Epithelial cell of esophagus (primary cell): ENCODE measurements at regions not wholly inside any gene's neighbourhood (a gene's known extent, or its start where the extent isn't known, plus 50 kb on each side); places are given as distances from the start of the nearest gene placed in this dataset.
"Not testable (repeated sequence)": the region's sequence is repeated elsewhere in the genome, so short reads cannot be mapped to it uniquely, and the experiment has no call there.

Experiments used
- DNase-seq: peaks from one replicate; pipeline ENCODE4 v3.0.0; 2010; ENCODE audit warnings: low read depth
- H3K4me3 ChIP-seq: 2 replicates; pipeline ENCODE4 v1.5.1; 2011; ENCODE audit warnings: mild to moderate bottlenecking, low read length, control low read depth
- TF ChIP-seq, protein P1 (sequence below): IDR thresholded peaks from 2 replicates; pipeline ENCODE4 v1.5.1; 2011; ENCODE audit warnings: low read depth, mild to moderate bottlenecking, low read length, control low read depth, inconsistent platforms; ENCODE audit not compliant: insufficient read depth; ENCODE audit errors: missing control alignments

DNA sequence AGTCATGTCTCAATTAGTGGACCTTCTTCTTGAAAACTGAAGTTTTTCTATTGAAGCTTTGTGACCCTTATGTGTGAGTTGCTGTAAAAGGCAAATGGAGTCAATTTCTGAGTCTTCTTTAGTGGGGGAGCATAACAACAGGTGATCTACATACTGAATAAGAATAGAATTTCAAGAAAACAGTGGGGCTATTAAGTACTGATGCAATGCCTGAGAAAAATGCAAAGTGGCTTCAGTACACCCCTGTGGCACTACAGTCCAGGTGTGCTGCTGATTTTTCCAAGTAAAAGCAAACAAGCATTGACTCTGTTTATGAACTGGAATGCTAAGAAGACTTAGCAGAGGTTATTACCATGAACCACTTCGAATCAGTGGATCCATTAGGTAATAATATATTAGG, 328.0 kb upstream of the PABPC4L start:
- DNase-seq: no peak
- TF ChIP-seq, protein P1, sequence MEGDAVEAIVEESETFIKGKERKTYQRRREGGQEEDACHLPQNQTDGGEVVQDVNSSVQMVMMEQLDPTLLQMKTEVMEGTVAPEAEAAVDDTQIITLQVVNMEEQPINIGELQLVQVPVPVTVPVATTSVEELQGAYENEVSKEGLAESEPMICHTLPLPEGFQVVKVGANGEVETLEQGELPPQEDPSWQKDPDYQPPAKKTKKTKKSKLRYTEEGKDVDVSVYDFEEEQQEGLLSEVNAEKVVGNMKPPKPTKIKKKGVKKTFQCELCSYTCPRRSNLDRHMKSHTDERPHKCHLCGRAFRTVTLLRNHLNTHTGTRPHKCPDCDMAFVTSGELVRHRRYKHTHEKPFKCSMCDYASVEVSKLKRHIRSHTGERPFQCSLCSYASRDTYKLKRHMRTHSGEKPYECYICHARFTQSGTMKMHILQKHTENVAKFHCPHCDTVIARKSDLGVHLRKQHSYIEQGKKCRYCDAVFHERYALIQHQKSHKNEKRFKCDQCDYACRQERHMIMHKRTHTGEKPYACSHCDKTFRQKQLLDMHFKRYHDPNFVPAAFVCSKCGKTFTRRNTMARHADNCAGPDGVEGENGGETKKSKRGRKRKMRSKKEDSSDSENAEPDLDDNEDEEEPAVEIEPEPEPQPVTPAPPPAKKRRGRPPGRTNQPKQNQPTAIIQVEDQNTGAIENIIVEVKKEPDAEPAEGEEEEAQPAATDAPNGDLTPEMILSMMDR: no peak
- no peak overlapping the region for H3K4me3 ChIP-seq

DNA sequence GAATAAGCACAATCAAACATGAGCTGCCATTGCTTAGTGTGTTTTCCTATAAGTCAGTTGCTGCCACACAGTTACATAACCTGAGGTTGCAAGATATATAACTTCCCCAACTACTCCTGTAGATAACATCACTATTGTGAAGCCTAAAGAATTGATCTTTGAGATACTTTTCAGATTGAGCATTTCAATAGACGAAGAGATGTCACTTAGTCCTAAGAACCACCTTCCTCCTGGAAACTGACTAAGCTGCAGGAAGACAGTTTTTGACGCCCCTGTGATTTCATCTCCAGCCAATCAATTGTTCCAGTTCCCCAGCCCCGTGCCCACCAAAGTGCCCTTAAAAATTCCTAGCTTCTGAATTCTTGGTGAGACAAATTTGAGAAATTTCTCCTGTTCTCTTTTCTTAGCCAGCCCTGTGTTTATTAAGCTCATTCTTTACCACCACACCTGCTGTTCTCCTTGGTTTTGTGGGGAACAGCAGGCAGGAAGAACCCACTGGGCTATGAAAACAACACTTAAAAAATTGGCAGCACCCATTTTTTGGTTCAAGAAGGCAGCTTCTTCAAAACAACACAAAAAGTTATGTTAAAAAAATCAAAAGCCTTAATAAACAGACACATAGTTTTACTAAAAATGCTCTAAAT, 317.1 kb upstream of the PABPC4L start:
- TF ChIP-seq, protein P1: no peak
- no peak for DNase-seq
- no peak overlapping the region for H3K4me3 ChIP-seq

DNA sequence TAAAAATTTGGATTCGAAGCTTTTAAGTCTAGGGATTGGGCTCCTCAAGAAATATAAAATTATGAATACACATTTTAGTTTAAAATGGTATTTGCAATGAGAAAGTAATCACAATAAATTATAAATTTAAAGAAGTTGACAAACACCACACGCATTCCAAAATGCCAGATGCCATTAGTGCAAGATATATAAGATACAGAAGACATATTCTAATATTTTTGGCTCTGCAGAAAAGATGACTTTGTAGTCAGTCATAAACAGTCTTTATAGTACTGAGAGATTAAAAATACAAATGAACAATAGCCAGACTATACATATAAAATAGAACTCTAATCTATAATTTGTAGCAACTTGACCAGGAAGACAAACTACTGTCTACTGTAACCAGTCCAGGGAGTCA, 309.0 kb upstream of the PABPC4L start:
- DNase-seq: no peak
- TF ChIP-seq, protein P1: no peak
- no peak overlapping the region for H3K4me3 ChIP-seq

DNA sequence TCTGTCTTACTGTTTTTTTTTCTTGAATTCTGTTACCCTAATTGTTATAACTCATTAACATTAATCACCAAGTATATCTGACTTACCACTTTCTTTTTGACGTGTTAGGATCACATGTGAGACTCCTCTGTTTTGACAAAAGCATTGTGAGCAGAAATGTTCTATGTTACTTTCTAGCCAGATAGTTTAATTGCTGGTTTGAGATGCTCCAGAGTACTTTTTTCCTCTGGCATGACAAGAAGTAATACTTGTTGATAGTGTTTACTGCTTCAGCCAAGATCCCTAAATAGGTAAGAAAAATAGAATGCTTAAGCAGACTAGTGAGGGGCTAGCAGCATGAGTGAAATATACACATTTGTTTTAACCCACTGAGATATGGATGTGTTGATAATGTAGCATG, 303.9 kb upstream of the PABPC4L start:
- no peak overlapping the region for H3K4me3 ChIP-seq
- TF ChIP-seq, protein P1: no peak
- no peak for DNase-seq

DNA sequence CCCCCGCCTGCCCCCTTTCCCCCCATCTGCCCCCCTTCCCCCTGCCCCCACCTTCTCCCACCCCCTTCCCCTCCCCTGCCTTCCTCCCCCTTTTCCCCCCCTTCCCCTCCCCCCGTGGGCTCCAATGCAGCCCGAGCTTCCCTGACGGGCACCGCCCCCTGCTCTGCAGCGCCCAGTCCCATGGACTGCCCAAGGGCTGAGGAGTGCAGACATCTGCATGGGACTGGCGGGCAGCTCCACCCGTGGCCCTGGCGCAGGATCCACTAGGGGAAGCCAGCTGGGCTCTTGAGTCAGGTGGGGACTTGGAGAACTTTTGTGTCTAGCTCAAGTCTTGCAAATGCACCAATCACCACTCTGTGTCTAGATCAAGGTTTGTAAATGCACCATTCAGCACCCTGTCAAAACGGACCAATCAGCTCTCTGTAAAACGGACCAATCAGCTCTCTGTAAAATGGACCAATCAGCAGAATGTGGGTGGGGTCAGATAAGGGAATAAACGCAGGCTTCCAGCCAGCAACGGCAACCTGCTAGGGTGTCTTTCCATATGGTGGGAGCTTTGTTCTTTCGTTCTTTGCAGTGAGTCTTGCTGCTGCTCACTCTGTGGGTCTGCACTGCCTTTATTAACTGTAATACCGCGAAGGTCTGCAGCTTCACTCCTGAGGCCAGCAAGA, 300.5 kb upstream of the PABPC4L start:
- no peak for DNase-seq
- TF ChIP-seq, protein P1: no peak
- H3K4me3 ChIP-seq: no peak overlapping the region

DNA sequence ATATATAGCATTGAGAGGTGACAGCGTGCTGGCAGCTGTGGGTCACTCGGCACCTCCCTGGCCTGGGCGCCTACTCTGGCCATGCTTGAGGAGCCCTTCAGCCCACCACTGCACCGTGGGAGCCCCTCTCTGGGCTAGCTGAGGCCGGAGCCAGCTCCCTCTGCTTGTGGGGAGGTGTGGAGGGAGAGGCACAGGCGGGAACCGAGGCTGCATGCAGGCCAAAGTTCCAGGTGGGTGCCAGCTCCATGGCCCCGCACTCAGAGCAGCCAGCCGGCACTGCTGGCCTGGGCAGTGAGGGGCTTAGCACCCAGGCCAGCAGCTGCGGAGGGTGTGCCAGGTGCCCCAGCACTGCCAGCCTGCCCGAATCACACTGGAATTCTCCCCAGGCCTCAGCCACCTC, 299.9 kb upstream of the PABPC4L start:
- not testable (repeated sequence) for H3K4me3 ChIP-seq, DNase-seq

DNA sequence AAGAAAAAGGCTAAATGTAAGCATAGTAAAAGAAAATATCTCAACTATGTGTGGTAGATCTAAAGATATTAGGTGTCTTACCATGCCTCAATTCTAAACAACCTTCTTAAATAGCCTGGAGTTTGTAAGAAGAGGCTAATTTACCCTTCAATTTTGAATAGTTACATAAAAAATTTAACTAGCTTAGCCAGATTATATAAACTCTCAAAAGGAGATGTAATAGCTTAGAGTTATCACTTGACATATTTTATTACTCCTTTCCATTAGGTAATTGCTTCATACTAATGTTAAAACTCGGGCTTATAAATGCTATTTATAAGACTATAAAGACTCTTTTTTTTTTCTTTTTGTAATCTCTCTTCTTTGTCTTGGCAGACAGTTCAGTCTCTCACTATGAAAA, 297.5 kb upstream of the PABPC4L start:
- no peak for DNase-seq
- H3K4me3 ChIP-seq: no peak overlapping the region
- TF ChIP-seq, protein P1: no peak
